ENCODE measurements at regions not wholly inside any gene's neighbourhood (a gene's known extent, or its start where the extent isn't known, plus 50 kb on each side); places are given as distances from the start of the nearest gene placed in this dataset.

GRCh38 chr6:164842085-164842484 lies 467.3 kb downstream of the C6orf118 start:
- in situ Hi-C loops (cut with MboI; ENCODE audit: low sequenced_read_pairs), result no loop called here
- Histone ChIP-seq H2AFZ (replicated peaks; ENCODE audit: low read length, poor library complexity) (no peak overlapping the region), H3K9me1 (ENCODE audit: insufficient read depth, low read length) (no peaks in the 10 kb centered on the region), H4K91ac (ENCODE audit: insufficient read depth, low read depth, low read length) (no peak overlapping the region), H3K14ac (replicated peaks; ENCODE audit: low read depth, low read length) (no peak overlapping the region), H4K8ac (ENCODE audit: low read depth in 2 of 2, low read length in 2 of 2) (no peak overlapping the region), H3K56ac (ENCODE audit: extremely low read depth, insufficient read depth, low read length) (no peak overlapping the region), H3K27me3 (ENCODE audit: control insufficient read depth, insufficient read depth, low read length) (no peaks in the 10 kb centered on the region), H4K5ac (ENCODE audit: low read depth, low read length) (no peak overlapping the region), H3K4me3 (ENCODE audit: insufficient read depth, low read depth, low read length) (no peak overlapping the region), H2BK20ac (ENCODE audit: low read depth, low read length) (no peak overlapping the region), H2AK5ac (ENCODE audit: low read depth, low read length) (no peak overlapping the region), H3K18ac (ENCODE audit: low read depth, low read length) (no peak overlapping the region), H3K4me2 (ENCODE audit: low read depth, low read length) (no peak overlapping the region), H3K9ac (ENCODE audit: low read depth, low read length) (no peak overlapping the region), H2BK120ac (ENCODE audit: low read depth, low read length) (no peak overlapping the region), H3K4ac (ENCODE audit: low read depth, low read length) (no peak overlapping the region), H3K27ac (ENCODE audit: insufficient read depth, low read length) (no peak overlapping the region), H3K36me3 (ENCODE audit: control insufficient read depth, insufficient read depth, low read length) (no peaks in the 10 kb centered on the region), H3K79me1 (ENCODE audit: low read depth in 1 of 2, low read length in 2 of 2) (no peaks in the 10 kb centered on the region), H3K4me1 (ENCODE audit: control insufficient read depth, insufficient read depth, low read length) (no peaks in the 10 kb centered on the region), H4K20me1 (ENCODE audit: insufficient read depth, low read length) (no peaks in the 10 kb centered on the region), H2BK5ac (ENCODE audit: low read depth, low read length, poor library complexity, severe bottlenecking) (no peak overlapping the region), H3K9me3 (ENCODE audit: control insufficient read depth, insufficient read depth, low read length) (peaks cover 7% of the 10 kb centered on the region; the same call in 1 of the 2 replicates), H2AK9ac (replicated peaks; ENCODE audit: low read depth, low read length, poor library complexity) (no peak overlapping the region), H3K23ac (ENCODE audit: low read depth, low read length) (no peak overlapping the region), H2BK15ac (ENCODE audit: low read depth, low read length) (no peak overlapping the region)
- BruUV-seq (replicated peaks), result no TSS peak
- no peak for TF ChIP-seq CEBPB (IDR thresholded peaks at IDR 0.05; ENCODE audit: low read depth, low read length)
- TF ChIP-seq ELK1 (IDR thresholded peaks at IDR 0.05; ENCODE audit: borderline replicate concordance, low read depth, low read length), result no peak
- no peak for TF ChIP-seq CTCF (conservative IDR thresholded peaks at IDR 0.05; ENCODE audit: low read depth, low read length)
- TF ChIP-seq NFE2L2 (IDR thresholded peaks at IDR 0.05; ENCODE audit: low read depth, low read length), result no peak
- TF ChIP-seq POLR2A (IDR thresholded peaks at IDR 0.05; ENCODE audit: low read depth, low read length), result no peak
- TF ChIP-seq MAZ (IDR thresholded peaks at IDR 0.05; ENCODE audit: borderline replicate concordance, low read depth, low read length), result no peak
- TF ChIP-seq MXI1 (IDR thresholded peaks at IDR 0.05; ENCODE audit: borderline replicate concordance, low read depth, low read length), result no peak
- TF ChIP-seq RCOR1 (IDR thresholded peaks at IDR 0.05; ENCODE audit: insufficient replicate concordance, low read length), result no peak
- no peak for TF ChIP-seq RAD21 (IDR thresholded peaks at IDR 0.05; ENCODE audit: low read length)
- no peak for TF ChIP-seq CHD1 (IDR thresholded peaks at IDR 0.05; ENCODE audit: low read depth, low read length)
- no peak for TF ChIP-seq SMC3 (IDR thresholded peaks at IDR 0.05; ENCODE audit: low read depth, low read length)
- TF ChIP-seq USF2 (IDR thresholded peaks at IDR 0.05; ENCODE audit: low read depth, low read length), result no peak
- no peak for TF ChIP-seq BHLHE40 (IDR thresholded peaks at IDR 0.05; ENCODE audit: low read depth, low read length)
- no peak for TF ChIP-seq MAFK (IDR thresholded peaks at IDR 0.05; ENCODE audit: low read depth, low read length)
- TF ChIP-seq FOS (IDR thresholded peaks at IDR 0.05; ENCODE audit: low read depth, low read length), result no peak
- no peak for TF ChIP-seq RFX5 (IDR thresholded peaks at IDR 0.05; ENCODE audit: low read depth, low read length)
- ATAC-seq (ENCODE audit: low read depth) (no peak), DNase-seq (no peak)
- intact Hi-C loops (cut with micrococcal nuclease), result no loop called here
- POLR2A ChIA-PET (ENCODE audit: unreplicated experiment), result no interaction called here
- dilution Hi-C loops (cut with HindIII; ENCODE audit: low sequenced_read_pairs, unreplicated experiment), result no loop called here
- WGBS, 2 experiments (ENCODE audit: extremely low coverage in 2 of 2, insufficient read length in 1 of 2), result no CpG with 5 or more reads among the region's 1 CpG
- CTCF ChIA-PET, result no interaction called here

Data from IMR-90 (cell line).